A673 (cell line): ENCODE measurements at regions not wholly inside any gene's neighbourhood (a gene's known extent, or its start where the extent isn't known, plus 50 kb on each side); places are given as distances from the start of the nearest gene placed in this dataset.

Experiments
- CTCF ChIP-seq: fragments of 300-800, 200-600 bp; sonication (generic); conservative IDR thresholded peaks from 2 replicates; pipeline ENCODE4 v1.5.1; 2017; ENCODE audit warnings: low read depth, mild to moderate bottlenecking, antibody characterized with exemption, low read length, moderate library complexity, mixed read lengths
- EZH2 ChIP-seq: fragments of 200-600 bp; sonication (generic); IDR thresholded peaks from 2 replicates; pipeline ENCODE4 v1.6.1; 2017; ENCODE audit warnings: borderline replicate concordance, low read depth, mild to moderate bottlenecking, mixed read lengths, antibody characterized with exemption, low read length; ENCODE audit not compliant: poor library complexity, severe bottlenecking

GRCh38 chr11:115926138-115926537 is 421.9 kb upstream of the CADM1 start:
- no peak for TF ChIP-seq CTCF
- TF ChIP-seq EZH2, result no peak
